ENCODE measurements at regions not wholly inside any gene's neighbourhood (a gene's known extent, or its start where the extent isn't known, plus 50 kb on each side); places are given as distances from the start of the nearest gene placed in this dataset.

GRCh38 chr14:101034986-101035385 lies 131.5 kb upstream of the RTL1 start:
- TF ChIP-seq POLR2A (IDR thresholded peaks at IDR 0.05; ENCODE audit: low read length) (no peak), GATA1 (IDR thresholded peaks at IDR 0.05; ENCODE audit: low read depth, low read length) (no peak)
- no peak for DNase-seq

GRCh38 chr14:101035466-101036225 lies 132.1 kb upstream of the RTL1 start:
- TF ChIP-seq POLR2A (IDR thresholded peaks at IDR 0.05; ENCODE audit: low read length): no peak
- no peak for TF ChIP-seq GATA1 (IDR thresholded peaks at IDR 0.05; ENCODE audit: low read depth, low read length)
- DNase-seq: no peak

- TF ChIP-seq POLR2A (IDR thresholded peaks at IDR 0.05; ENCODE audit: low read length) (no peak), GATA1 (IDR thresholded peaks at IDR 0.05; ENCODE audit: low read depth, low read length) (no peak)
- DNase-seq: no peak
These were observed 133.7 kb upstream of the RTL1 start for GRCh38 chr14:101037021-101037817.

- DNase-seq: no peak
- TF ChIP-seq GATA1 (IDR thresholded peaks at IDR 0.05; ENCODE audit: low read depth, low read length) (no peak), POLR2A (IDR thresholded peaks at IDR 0.05; ENCODE audit: low read length) (no peak)
These were observed 135.7 kb upstream of the RTL1 start for GRCh38 chr14:101039031-101039754.

- no peak for DNase-seq
- TF ChIP-seq POLR2A (IDR thresholded peaks at IDR 0.05; ENCODE audit: low read length) (no peak), GATA1 (IDR thresholded peaks at IDR 0.05; ENCODE audit: low read depth, low read length) (no peak)
These were observed 136.2 kb upstream of the RTL1 start for GRCh38 chr14:101039755-101040138.

- DNase-seq: no peak
- TF ChIP-seq GATA1 (IDR thresholded peaks at IDR 0.05; ENCODE audit: low read depth, low read length) (no peak), POLR2A (IDR thresholded peaks at IDR 0.05; ENCODE audit: low read length) (no peak)
These were observed 137.3 kb upstream of the RTL1 start for GRCh38 chr14:101040538-101041442.

- DNase-seq: no peak
- TF ChIP-seq POLR2A (IDR thresholded peaks at IDR 0.05; ENCODE audit: low read length) (no peak), GATA1 (IDR thresholded peaks at IDR 0.05; ENCODE audit: low read depth, low read length) (no peak)
These were observed 140.4 kb upstream of the RTL1 start for GRCh38 chr14:101043891-101044290.

- TF ChIP-seq GATA1 (IDR thresholded peaks at IDR 0.05; ENCODE audit: low read depth, low read length) (no peak), POLR2A (IDR thresholded peaks at IDR 0.05; ENCODE audit: low read length) (no peak)
- no peak for DNase-seq
These were observed 141.2 kb upstream of the RTL1 start for GRCh38 chr14:101044741-101045140.

GRCh38 chr14:101045511-101045910 lies 142.0 kb upstream of the RTL1 start:
- DNase-seq: no peak

GRCh38 chr14:101046071-101046470 lies 142.5 kb upstream of the RTL1 start:
- DNase-seq: no peak

More at GRCh38 chr14:101045511-101045910, 142.0 kb upstream of the RTL1 start:
- TF ChIP-seq GATA1 (IDR thresholded peaks at IDR 0.05; ENCODE audit: low read depth, low read length): no peak
- no peak for TF ChIP-seq POLR2A (IDR thresholded peaks at IDR 0.05; ENCODE audit: low read length)

GRCh38 chr14:101047326-101047725 lies 143.8 kb upstream of the RTL1 start:
- TF ChIP-seq GATA1 (IDR thresholded peaks at IDR 0.05; ENCODE audit: low read depth, low read length): no peak
- no peak for TF ChIP-seq POLR2A (IDR thresholded peaks at IDR 0.05; ENCODE audit: low read length)
- DNase-seq: peak; percentile 71 to 82

More at GRCh38 chr14:101046071-101046470, 142.5 kb upstream of the RTL1 start:
- TF ChIP-seq POLR2A (IDR thresholded peaks at IDR 0.05; ENCODE audit: low read length) (no peak), GATA1 (IDR thresholded peaks at IDR 0.05; ENCODE audit: low read depth, low read length) (no peak)

GRCh38 chr14:101048766-101049165 lies 145.2 kb upstream of the RTL1 start:
- no peak for TF ChIP-seq GATA1 (IDR thresholded peaks at IDR 0.05; ENCODE audit: low read depth, low read length)
- no peak for TF ChIP-seq POLR2A (IDR thresholded peaks at IDR 0.05; ENCODE audit: low read length)

GRCh38 chr14:101049511-101049910 lies 146.0 kb upstream of the RTL1 start:
- TF ChIP-seq GATA1 (IDR thresholded peaks at IDR 0.05; ENCODE audit: low read depth, low read length): no peak
- DNase-seq: no peak

More at GRCh38 chr14:101048766-101049165, 145.2 kb upstream of the RTL1 start:
- DNase-seq: no peak
